GM19193 (cell line): ENCODE measurements at regions not wholly inside any gene's neighbourhood (a gene's known extent, or its start where the extent isn't known, plus 50 kb on each side); places are given as distances from the start of the nearest gene placed in this dataset.

ENCODE experiments used
- POLR2A ChIP-seq: IDR thresholded peaks from 4 replicates; pipeline ENCODE4 v1.6.1; 2011; ENCODE audit not compliant: insufficient read depth, insufficient read length; ENCODE audit errors: extremely low read depth

DNA sequence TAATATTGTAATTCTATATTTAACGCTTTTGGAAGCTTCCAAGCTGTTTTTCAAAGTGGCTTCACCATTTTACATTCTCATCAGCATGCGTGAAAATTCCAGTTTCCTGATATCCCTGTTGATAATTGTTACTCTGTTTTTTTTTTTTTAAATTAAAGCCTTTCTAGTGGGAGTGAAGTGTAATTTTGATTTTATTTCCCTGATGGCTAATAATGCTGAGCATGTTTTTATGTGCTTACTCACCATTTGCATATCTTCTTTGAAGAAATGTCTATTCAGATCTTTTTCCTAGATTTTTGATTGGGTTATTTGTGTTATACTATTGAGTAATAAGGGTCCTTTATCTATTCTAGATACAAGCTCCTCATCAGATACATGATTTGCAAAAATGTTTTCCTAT is 382.8 kb upstream of the HS6ST1 start:
- no peak for TF ChIP-seq POLR2A

DNA sequence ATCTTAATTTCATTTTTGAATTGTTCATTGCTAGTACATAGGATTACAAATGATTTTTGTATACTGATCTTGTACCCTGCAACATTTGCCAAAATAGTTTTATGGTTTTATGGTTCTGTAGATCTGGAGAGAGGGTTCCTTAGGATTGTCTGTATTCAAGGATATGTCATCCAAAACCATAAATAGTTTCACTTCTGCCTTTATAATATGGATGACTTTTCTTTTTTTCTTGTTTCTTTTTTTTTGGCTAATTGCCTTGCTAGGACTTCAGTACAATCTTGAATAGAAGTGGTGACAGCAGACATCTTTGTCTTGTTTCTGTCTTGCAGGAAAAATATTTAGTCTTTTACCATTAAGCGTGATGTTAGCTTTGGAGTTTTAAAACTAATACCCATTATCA is 383.9 kb upstream of the HS6ST1 start:
- no peak for TF ChIP-seq POLR2A

DNA sequence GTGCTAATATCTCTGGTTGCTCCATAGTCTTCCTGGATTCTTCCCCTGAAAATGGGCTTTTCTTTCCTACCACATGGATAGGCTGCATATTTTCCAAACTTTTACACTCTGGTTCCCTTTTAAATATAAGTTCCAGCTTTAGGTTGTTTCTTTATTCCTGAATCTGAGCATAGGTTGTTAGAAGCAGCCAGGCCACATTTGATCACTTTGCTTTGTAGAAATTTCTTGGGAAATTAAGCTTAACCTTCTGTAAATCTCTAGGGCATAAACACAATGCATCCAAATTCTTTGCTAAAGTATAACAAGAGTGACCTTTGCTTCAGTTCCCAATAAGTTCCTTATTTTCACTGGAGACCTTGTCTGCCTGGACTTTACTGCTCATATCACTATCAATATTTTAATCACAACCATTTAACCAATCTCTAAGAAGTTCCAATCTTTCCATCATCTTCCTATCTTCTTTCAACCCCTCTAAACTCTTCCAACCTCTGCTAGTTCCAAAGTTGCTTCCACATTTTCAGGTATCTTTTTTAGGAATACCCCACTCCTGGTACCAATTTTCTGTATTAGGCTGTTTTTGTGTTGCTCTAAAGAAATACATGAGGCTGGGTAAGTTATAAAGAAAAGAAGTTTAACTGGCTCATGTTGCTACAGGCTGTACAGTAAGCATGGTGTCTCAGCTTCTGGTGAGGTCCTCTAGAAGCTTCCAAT is 389.6 kb upstream of the HS6ST1 start:
- no peak for TF ChIP-seq POLR2A

DNA sequence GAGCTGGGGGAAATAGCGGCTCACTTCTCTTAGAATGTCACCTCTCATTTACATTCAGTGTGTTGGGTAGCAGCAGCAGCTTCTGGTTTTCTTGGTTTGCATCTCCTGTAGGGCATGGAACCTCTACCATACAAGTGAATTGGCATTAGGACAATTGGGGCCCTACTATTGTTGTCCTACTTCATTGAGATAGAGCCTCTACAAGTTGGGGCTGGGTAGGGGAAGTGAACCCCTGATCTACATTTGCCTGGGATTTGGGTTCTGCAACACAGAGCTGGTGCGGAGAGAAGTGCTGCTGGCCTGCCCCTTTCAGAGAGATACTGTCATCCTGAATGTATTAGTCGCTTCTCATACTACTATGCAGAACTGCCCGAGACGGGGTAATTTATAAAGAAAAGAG is 391.6 kb upstream of the HS6ST1 start:
- TF ChIP-seq POLR2A, result no peak

- TF ChIP-seq POLR2A, result no peak
These were observed 392.1 kb upstream of the HS6ST1 start for GRCh38 chr2:128710729-128711128.

- TF ChIP-seq POLR2A, result no peak
These were observed 395.6 kb upstream of the HS6ST1 start for GRCh38 chr2:128714285-128714684.

DNA sequence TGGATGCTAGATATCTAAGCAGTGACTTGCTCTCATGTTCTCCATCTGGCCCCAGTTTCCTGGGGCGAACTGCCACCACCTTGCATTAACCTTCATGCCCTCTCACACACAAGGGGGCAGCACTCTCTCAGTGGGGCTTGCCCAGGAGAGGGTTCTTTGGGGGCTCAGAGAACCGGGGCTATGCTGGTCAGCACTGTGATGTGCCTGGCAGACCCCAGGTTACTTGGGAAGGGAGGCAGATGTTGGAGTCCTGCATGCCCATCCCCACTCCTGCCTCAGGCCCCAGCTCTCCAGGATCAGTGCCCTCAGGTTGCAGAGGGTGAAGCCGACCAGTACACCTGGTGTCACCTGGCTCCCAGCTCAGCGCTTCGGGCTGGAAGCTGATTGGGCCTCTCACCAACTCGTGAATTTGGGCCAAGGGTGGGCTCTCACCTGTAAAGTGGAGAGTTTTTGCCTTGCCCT is 396.2 kb upstream of the HS6ST1 start:
- TF ChIP-seq POLR2A, result no peak

DNA sequence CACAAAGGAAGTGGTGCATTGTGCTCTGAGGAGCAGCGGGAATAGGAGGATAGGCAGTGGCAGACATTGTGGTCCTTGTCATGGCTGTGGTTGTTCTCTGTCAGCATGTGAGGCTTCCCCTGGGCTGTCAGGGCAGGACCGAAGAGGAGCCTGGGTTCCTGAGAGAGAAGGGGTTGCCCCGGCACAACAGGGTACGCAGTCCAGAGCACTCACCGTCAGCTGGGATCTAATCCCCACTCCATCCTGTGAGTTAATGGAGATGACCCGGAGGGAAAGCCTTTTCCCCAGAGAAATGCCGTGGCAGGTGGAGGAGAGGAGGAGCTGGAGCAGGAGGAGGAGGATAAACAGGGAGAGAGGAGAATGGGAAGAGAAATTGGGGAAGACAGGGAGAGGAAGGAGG is 396.7 kb upstream of the HS6ST1 start:
- no peak for TF ChIP-seq POLR2A

- TF ChIP-seq POLR2A, result no peak
These were observed 397.6 kb upstream of the HS6ST1 start for GRCh38 chr2:128716299-128716721.

DNA sequence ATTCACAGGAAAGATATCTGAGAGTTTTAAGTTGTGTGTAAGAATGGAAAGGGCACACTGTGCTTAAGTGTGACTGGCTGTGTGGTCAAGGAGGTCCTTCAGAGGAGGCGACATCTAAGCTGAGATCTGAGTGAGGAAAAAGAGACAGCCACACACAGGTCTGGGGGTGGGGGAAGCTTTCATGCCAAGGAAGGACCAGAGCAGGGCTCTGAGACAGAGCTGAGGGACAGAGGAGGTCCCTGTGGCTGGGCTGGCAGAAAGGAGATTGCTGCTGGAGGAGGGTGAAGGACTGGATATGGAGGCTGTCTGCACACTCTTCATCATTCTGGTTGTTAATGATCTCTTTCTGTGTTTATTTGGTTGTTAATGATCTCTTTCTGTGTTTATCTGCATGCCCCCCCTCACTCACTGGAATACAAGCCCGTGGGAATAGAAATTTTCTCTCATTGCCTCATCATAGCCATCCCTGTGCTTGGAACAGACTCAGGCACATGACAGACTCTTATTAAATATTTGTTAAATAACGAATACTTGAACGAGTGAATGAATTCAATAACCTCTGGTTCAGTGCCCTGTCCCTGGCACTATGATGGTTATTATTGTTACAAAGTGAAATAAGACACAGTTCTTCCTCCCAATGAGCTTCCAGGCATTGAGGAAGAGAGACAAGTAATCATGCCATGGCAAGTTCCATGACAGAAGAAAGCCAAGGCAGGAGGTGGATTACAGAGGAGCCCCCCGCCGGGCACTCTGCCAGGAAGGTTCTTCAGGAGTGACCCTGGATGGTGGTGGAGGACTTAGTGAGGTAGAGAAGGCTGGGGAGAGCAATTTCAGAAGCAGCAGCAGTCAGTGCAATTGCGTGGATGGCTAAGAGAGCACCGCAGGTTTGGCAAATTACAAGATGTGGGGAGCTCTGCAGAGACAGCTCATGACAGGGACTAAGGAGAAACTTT is 399.4 kb upstream of the HS6ST1 start:
- no peak for TF ChIP-seq POLR2A

DNA sequence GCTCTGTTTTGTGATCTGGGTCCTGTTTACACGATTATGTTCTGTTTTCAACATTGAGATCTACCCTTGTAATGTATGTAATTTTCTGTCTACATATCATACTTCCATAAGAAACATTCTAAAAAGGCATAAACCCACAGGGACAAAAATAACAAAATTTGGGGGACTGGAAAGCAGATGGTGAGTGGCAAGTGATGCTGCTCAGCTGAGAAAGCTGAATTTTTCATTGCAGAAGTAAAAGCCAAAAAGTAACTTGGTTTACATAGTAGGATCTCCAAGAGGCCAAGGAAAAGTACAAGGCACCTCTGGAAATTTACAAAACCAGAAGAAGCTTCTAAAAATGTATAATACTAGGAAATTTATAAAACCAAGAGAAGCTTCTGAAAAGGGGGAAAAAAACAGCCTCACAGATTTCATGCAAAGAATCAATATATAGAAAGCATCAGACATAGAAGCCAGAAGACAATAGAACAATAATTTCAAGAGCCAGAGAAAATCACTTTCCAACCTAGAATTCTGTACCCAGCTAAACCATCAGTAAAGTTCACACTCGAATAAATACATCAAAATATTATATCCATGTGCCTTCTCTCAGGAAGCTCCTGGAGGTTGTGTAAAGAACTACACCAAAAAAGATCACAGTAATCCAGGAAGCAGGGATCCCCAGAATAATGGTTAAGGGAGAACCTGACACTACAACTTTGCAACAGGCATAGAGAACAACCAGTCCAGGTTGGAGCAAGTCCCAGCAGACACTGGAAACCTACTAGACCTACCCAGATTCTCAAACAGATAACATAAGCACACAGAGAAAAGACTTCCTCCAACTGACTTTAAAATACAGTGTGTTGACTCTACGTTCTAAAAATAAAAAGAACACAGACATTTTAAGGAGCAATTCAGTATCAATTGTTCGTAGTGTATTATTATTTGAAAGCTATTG is 401.7 kb upstream of the HS6ST1 start:
- TF ChIP-seq POLR2A, result no peak

GRCh38 chr2:128721096-128721495 is 402.4 kb upstream of the HS6ST1 start:
- TF ChIP-seq POLR2A, result no peak

DNA sequence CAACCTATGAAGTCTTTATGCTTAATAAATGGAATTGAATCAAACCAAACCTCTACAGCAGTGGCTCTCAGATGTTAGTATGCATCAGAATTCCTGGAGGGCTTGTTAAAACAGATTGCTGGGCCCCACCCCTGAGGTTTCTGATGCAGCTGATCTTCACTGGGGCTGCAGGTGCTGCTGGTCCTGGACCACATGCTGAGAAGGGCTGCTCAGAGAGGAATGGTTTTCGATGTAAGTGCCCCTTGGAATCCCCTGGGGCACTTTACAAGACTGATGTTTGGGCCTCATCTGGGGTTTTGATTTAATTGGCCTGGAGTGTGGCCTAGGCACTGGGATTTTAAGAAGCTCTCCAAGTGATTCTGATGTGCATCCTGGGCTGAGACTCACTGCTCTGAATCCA is 403.8 kb upstream of the HS6ST1 start:
- TF ChIP-seq POLR2A, result no peak

GRCh38 chr2:128724547-128724946 is 405.9 kb upstream of the HS6ST1 start:
- no peak for TF ChIP-seq POLR2A

DNA sequence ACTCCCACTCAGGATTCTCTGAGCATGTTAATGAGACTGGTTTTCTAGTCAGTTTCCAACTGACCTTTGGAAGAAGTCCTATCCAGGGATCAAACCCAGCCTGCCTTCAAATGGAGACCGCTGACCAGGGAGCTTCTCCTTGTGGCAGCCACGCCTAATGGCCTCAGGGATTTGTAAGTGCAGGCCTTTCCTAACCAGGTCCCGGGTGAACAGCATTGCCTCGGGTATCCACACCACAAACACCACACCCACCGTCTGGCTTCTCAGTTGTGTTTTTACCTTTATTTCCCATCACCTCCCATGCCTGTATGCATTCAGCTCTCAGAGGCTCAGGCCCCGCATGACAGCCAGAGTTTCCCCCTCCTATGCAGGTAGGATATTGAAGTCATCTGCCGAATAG is 406.3 kb upstream of the HS6ST1 start:
- TF ChIP-seq POLR2A, result no peak
